GM21528 (cell line): ENCODE measurements at regions not wholly inside any gene's neighbourhood (a gene's known extent, or its start where the extent isn't known, plus 50 kb on each side); places are given as distances from the start of the nearest gene placed in this dataset.

Experiments
- ATAC-seq: cut with Tn5 transposase; IDR thresholded peaks from one replicate; pipeline ENCODE4 v1.9.1; 2021; ENCODE audit warnings: mild to moderate bottlenecking, moderate library complexity; ENCODE audit not compliant: unreplicated experiment, low FRiP score

DNA sequence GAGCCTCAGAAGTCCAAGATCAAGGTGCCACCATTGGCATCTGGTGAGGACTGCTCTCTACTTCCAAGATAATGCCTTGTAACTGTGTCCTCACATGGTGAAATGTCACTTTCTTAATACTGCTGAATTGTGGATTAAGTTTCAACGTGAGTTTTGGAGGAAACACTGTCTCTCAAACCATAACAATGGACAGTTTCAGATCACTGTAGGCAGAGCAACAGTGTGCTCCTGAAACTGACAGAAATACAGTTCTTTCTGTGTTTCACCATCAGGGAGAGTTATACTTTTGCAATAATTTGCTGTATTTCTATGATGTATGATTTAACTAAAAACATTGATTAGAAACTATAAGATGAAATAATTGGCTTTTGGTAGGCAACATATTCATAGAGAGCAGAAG is 1780.5 kb upstream of the CDH6 start:
- no peak for ATAC-seq

DNA sequence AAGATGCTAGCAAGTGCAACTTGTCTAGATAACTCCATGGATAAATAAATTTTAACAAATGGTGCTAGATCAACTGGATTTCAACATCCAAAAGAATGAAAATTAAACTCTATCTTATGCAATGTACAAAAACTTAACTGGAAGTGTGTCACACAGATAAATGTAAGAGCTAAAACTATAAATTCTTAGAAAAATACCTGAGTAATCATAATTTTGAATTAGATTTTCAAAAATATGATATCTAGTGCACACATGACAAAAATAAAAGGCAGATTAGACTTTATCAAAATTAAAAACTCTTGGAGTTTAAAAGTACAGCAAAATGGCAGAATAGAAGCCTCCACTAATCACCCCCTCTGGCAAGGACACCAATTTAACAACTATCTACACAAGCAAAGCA is 1791.2 kb upstream of the CDH6 start:
- ATAC-seq: no peak

DNA sequence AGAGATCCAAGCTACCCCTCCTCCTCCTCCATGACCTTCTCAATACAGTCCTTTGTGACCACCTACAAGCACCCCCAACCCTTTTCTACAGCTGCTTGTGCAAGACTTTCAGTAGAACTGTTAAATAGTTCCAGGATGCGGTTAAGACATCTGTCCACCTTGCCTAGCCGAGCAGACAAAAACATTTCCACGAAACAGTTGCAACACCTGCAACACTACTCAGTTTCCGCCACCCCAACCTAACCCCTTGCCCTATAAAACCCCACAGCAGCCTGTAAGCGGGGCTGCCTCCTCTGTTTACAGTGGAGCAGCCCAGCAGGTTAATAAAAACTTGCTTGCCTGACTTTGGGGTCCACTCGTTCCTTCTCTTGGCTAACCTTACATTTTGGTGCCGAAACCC is 1803.5 kb upstream of the CDH6 start:
- ATAC-seq: no peak

DNA sequence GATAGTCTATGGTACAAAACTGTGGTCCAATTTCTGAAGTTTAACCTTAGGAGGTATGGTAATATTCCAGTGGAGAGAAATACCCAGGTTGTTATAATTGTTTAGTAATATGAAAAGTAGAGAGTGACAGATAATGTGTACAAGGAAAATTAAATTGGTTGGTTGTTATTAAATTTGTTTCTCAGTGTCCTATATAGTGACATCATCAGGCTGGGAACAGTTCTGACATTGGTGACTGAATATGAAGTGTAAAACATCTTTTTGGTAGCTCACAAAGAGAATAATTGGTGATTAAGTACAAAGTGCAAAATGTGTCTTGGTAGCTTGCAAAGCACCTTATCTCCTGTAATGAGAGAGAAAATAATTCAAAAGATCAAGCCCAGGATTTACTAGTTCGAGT is 1806.1 kb upstream of the CDH6 start:
- no peak for ATAC-seq

DNA sequence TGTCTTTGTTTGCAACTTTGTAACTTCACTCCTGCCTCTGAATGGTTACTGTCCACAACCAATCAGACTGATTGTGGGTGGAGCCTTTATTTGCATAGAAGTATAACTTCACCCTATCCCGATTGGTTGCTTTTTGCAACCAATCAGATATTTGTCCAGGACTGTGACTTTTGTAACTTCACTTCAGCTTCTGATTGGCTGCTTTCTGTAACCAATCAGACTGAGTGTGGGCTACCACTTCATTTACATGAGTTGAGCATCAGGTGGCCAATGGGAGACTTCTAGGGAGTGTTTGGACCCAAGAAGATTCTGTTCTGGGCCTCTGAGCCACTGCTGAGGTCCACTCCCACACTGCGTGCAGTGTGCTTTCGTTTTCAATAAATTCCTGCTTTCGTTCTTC is 1810.7 kb upstream of the CDH6 start:
- no peak for ATAC-seq

DNA sequence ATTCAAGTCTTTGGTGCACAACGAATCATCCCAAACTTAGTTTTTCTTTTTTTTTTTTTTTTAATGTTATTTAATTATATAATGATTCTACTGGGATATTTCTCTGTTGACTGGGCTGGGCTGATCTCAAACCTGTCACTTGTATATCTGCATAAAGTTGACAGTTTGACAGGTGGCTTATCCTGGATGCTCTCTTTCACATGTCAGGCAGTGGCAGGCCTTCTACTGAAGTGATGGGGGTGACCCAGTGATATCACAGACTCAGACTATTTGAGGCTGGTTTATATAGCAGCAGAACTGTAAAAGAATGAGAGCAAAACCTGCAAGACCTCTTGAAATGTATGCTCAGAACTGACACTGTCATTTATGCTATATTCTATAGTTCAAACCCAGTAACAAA is 1813.5 kb upstream of the CDH6 start:
- no peak for ATAC-seq

DNA sequence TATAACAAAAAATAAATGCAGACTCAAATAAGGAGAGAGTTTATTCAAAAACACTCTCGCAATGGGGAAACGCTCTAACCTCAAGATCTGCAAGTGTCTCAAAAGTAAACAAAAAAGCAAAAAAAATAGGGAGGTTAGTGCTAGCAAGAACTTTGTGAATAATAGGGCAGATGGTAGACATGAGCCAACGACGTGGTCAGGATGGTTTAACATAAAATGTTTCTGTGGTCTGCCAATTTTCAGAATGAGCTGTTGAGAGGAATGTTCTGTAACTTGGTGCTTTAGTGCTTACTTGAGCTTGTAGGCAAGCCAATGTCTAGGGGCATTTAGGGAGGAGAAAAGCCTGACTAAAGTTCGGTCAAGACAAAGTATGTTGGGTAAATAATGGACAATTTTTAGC is 1813.9 kb upstream of the CDH6 start:
- no peak for ATAC-seq

DNA sequence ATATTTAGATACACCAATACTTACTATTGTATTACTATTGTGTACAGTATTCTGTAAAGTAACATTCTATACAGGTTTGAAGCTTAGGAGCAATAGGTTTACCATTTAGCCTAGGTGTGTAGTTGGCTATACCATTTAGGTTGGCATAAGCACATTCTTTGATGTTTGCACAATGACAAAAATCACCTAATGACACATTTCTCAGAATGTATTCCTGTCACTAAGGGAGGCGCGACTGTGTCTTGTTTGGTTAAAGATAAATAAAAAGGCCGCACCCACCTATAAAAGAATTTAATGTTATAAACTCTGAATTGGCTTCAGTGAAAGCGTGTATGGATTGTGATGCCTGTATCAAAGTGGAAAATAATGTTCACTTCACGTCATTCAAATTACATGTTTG is 1815.4 kb upstream of the CDH6 start:
- no peak for ATAC-seq

DNA sequence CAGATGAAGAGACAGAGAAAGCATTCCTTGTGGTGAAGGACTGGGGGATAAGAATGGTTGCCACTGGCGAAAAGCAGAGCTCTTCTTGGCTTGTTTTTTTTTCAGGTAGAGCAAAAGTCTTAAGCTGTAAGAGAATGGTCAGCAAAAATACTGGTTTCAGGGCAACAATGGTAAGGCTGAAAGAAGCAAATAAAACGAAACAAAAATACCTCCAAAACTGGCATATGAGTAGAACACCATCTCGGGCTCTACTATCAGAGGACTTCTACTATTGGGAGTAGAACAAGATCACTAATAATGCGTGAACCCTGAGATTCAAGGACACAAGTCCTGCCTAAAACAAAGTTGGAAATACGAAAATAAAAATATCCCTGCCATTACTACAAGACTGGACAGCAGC is 1823.2 kb upstream of the CDH6 start:
- no peak for ATAC-seq

DNA sequence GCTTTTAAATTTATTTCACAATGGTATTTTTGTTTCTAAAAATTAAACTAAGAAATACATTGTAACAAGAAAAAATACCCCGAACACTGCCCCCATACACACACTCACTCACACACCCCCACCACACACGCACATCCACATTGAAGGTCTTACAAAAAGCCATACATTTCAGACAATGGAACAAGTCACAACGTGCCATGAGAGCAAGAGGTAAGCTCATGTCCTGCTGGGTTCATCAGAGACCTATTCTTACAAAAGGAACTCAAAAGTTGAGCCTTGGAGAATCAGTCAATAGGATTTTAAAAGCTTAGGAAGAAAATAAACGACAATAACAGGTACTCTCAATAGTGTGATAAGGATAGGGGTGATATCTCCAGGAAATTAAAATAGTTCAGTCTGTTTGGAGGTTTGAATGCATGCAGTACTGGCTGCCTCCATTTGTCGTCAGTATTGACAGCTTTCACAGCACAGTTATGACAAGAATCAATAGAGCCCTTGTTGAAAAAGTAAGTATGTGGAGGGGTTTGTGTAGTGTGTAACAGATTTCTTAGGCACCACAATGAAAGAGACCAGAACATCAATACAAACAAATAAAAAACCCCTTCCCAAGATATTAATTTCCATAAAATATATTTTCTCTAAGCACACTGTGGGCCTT is 1826.2 kb upstream of the CDH6 start:
- no peak for ATAC-seq

DNA sequence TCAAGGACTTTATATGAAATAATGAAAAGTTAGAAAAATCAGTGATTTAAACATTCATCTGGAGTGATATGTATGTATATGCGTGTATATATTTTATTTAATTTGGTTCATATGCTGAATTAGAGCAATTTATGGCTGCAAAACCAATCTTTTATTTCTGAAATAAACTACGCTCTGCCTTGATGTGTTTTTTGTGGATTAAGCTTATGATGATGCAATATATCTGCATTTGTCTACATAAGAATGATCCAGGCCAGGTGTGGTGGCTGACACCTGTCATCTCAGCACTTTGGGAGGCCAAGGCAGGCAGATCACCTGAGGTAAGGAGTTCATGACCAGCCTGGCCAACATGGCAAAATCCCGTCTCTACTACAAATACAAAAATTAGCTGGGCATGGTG is 1842.3 kb upstream of the CDH6 start:
- no peak for ATAC-seq

DNA sequence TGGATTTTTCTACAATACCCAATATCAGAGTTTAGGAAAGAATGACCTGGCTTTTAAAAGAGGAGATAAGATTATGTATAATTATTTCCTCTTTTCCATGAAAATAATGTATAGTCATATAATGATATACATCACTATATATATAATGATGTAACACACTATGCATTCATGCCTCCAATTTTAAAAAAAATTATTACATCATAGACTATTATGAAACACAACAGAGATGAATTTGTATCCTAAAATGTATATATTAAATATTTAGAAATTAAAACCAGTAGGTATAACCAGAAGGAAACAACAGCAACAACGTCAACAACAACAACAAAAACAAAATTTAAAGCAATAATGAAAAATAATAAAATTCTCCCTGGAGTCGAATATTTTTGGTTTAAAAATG is 1856.5 kb upstream of the CDH6 start:
- ATAC-seq: no peak

DNA sequence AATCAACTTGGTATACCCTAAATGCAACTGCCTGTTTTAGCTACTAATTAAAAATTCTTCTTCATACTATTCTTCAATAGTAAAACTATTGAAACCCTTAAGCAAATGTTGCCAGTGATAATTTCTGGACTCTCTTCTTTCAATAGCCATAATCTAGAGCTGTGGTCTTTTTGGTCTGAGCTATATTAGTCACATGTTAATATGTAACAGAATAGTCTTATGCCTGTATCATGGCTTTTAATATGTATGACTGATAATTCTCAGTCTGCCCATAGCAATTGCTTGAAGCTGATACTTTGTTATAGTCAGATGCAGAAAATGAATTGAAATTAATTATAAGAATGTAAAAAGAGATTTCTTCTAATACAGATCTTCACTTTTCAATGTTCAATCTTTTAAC is 1871.9 kb upstream of the CDH6 start:
- no peak for ATAC-seq

DNA sequence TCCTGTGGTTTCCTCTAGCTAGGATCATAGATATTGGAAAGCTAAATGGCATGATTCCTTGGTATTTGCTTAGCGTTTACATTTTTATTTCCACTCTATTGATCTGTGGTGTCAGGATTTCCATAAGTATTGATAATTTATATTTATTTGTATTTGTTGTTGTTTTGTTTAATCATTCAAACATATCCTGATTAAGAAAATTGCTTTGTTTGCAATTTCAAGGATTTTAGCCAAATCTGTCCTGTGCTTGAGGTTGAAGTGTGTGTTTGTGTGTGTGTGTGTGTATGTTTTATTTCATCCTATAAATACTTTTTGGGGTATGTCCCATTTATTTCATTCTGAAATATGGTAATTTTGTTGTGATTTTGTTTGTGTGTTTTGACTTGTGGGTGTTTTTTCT is 1884.1 kb upstream of the CDH6 start:
- no peak for ATAC-seq

DNA sequence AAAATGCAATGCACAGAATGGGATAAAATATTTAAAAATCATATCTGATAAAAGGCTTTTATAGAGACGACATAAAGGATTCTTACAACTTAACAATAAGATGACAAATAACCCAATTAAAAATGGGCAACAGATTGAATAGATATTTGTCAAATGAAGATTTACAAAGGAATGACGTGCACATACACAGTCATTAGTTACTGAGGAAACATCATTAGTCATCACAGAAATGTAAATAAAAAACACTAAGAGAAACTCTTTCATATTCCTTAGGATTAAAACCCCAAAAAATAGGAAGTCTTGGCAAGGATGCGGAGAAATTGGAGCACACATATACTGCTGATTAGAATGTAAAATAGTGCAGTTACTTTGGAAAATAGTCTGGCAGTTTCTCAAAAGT is 1886.0 kb upstream of the CDH6 start:
- no peak for ATAC-seq

DNA sequence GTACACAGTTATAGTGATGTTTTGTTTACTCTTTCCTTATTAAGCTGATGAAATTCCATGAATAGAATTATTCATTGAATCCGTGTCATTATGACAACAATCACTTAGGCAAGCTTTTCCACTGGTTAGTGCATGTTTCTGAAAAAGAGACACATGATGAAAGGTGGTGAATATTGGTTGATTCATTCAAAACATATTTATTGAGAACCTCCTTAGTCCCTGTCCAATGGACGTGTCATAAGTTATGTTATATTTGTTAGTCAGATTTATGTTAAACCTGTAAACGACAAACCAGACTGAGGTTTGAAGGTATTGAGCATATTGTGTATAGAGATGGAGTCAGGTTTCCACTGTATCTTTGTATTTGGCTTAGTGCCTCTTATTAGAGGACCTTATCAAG is 1888.9 kb upstream of the CDH6 start:
- ATAC-seq: no peak

DNA sequence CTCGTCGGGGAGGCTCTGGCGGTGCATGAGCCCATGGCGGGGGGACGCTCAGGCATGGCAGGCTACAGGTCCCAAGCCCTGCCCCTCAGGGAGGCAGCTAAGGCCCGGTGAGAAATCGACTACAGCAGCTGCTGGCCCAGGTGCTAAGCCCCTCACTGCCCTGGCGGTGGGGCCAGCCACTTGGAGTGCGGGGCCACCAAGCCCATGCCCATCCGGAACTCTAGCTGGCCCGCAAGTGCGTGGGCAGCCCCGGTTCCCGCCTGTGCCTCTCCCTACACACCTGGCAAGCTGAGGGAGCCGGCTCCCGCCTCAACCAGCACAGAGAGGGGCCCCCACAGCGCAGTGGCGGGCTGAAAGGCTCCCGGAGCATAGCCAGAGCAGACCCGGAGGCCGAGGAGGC is 1896.9 kb upstream of the CDH6 start:
- ATAC-seq: no peak

DNA sequence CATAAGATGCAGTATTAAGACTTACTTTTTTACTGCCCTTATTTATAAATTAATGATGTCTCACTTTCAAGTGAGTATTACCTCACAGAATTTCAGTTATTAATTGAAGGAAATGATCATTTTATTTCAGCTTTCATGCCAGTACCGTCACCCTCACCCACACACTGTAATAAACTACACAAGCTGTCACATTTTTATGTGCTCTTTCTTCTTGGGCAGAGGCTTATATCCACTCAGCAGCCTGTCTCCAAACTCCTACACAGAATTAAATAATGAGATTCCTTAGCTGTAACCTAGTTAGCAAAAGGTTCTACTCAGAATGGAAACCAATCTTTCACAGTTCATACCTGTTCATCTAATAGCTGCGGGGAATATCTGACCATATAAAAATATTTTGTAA is 1915.8 kb upstream of the CDH6 start:
- no peak for ATAC-seq

DNA sequence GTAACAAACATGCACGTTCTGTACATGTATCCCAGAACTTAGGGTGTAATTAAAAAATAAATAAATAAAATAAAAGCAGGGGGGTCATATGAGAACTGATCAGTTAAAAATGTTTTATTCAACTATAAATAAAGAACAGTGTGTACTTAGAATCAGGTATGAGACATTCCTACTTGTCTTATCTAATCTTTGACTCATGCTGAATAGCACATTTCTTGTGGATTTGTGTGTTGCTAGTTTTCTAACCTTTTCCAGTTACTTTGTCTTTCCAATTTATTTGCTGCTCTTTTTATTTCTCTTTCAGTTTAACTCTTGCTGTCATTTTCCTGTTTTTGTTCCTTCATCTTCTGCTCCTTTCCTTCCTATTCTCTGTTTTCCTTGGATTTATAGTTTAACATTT is 1917.1 kb upstream of the CDH6 start:
- no peak for ATAC-seq

DNA sequence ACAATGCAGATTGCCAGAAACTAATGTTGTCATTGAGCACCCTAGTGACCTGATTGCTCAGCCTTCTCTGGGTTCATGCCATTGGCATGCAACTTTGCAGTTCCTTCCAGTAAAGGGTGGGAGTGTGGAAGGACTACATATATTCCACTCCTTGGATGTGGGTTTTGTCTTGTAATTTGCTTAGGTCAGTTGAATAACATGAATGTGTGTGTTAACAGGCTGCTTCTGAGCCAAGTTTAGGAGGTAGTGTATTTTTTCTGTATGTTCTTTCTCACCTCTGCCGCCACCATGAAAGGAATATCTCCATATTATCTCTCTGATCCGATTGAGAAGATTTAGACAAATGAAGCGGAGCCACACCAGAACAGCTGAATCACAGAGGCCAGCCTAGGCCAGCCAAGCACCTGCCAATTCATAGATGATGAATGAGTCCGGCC is 1929.6 kb upstream of the CDH6 start:
- ATAC-seq: no peak

DNA sequence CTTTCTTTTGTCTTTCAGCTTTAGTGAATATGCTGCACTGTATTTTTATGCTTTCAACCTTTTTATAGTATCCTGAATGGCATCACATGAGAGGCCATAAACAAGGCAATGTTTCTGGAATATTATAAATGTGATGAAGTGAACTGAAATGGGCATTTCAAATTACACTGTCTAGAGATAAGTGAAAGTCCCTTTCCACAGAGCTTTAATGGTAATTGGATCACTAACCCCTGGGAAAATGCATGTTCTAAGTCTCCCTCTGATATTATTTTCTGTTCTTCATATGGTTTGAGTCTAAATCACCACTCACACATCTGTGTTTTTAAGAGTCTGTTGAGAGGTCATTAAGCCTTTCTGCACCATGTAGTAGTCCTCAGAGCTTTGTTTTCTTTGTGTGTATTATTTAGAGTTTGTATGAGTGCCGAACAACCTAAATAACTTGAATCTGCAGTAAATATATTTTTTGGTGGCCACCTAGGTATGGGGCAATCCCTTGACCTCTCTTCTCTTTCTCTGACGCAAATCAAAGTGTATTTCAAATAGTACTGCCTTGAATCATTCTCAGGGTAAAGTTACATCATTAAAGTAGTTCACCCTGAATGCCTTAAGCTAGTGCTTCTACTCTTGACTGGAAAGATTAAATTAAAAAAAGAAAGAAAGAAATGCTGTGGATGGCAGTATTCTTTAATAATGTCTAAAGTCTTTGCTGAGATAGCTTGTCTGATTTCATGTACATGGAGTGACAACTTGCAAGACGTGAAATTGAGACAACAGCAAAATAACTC is 1931.0 kb upstream of the CDH6 start:
- no peak for ATAC-seq

DNA sequence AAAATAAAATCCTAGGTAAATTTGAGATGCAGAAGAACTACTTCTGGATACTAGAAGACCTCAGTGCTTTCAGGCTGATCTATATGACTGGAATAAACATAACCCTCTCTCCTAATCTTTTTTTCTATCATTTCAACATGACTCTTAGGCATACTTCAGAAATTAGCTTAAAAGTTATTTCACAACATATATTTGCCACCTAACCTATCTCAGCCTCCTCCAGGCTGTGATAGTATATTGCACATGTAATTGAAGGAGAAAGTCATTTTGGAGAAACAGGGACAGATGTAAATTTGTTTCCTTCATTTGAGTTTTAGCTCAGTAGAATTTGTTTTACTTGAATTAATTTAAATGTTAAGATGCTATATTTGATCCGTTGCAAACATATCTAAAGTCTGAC is 1932.3 kb upstream of the CDH6 start:
- ATAC-seq: no peak
